CD4-positive, CD25-positive, alpha-beta regulatory T cell (primary cell): ENCODE measurements at regions not wholly inside any gene's neighbourhood (a gene's known extent, or its start where the extent isn't known, plus 50 kb on each side); places are given as distances from the start of the nearest gene placed in this dataset.

ENCODE experiments used
- ATAC-seq, 2 donors: fragments of 150-1000 bp; cut with Tn5 transposase; one replicate each; pipeline ENCODE4 v1.10.0; 2021; ENCODE audit warnings: low read depth in 2 of 2, moderate number of reproducible peaks in 2 of 2, moderate library complexity in 1 of 2
- DNase-seq, 3 donors: peaks; one replicate each; pipeline versions ENCODE4 v3.0.0 to v3.0.0-alpha.2; 2012 to 2022; ENCODE audit warnings: mixed read lengths in 1 of 3
- H3K27ac ChIP-seq: one replicate; pipeline ENCODE4 v1.7.0; 2013; ENCODE audit warnings: mild to moderate bottlenecking, low read length; ENCODE audit not compliant: insufficient read depth, poor library complexity, severe bottlenecking
- H3K27me3 ChIP-seq: one replicate; pipeline ENCODE4 v1.7.0; 2013; ENCODE audit warnings: low read length; ENCODE audit not compliant: control insufficient read depth, insufficient read depth
- H3K36me3 ChIP-seq: one replicate; pipeline ENCODE4 v1.7.0; 2013; ENCODE audit warnings: mild to moderate bottlenecking, low read length, moderate library complexity; ENCODE audit not compliant: control insufficient read depth, insufficient read depth
- H3K4me1 ChIP-seq: 2 replicates; pipeline ENCODE4 v1.7.0; 2013; ENCODE audit warnings: mild to moderate bottlenecking, low read length; ENCODE audit not compliant: insufficient read depth, control insufficient read depth, poor library complexity, severe bottlenecking
- H3K4me3 ChIP-seq: one replicate; pipeline ENCODE4 v1.7.0; 2013; ENCODE audit warnings: low read depth, mild to moderate bottlenecking, low read length, moderate library complexity
- H3K9me3 ChIP-seq, 2 experiments: 1 replicate in 1 of 2; 2 replicates in 1 of 2; pipeline ENCODE4 v1.7.0; 2013; ENCODE audit warnings: low read length in 2 of 2, mild to moderate bottlenecking in 1 of 2, moderate library complexity in 1 of 2; ENCODE audit not compliant: control insufficient read depth in 2 of 2
- H3K27ac Mint-ChIP-seq, 3 donors: one replicate each; pipeline ENCODE4 v1.8.0; 2020 to 2022; ENCODE audit warnings: mild to moderate bottlenecking in 3 of 3, mixed read lengths in 3 of 3, moderate library complexity in 2 of 3
- H3K27me3 Mint-ChIP-seq: one replicate; pipeline ENCODE4 v1.8.0; 2022; ENCODE audit warnings: mild to moderate bottlenecking, mixed read lengths
- H3K36me3 Mint-ChIP-seq: one replicate; pipeline ENCODE4 v1.8.0; 2020; ENCODE audit warnings: mixed read lengths
- H3K4me1 Mint-ChIP-seq, 4 donors: one replicate each; pipeline ENCODE4 v1.8.0; 2020 to 2022; ENCODE audit warnings: mixed read lengths in 4 of 4, mild to moderate bottlenecking in 1 of 4
- H3K4me3 Mint-ChIP-seq, 4 donors: one replicate each; pipeline ENCODE4 v1.8.0; 2020 to 2022; ENCODE audit warnings: mild to moderate bottlenecking in 4 of 4, mixed read lengths in 4 of 4, moderate library complexity in 3 of 4
- H3K9me3 Mint-ChIP-seq, 7 donors: one replicate each; pipeline ENCODE4 v1.8.0; 2020 to 2022; ENCODE audit warnings: mixed read lengths in 7 of 7, mild to moderate bottlenecking in 3 of 7, moderate library complexity in 2 of 7

DNA sequence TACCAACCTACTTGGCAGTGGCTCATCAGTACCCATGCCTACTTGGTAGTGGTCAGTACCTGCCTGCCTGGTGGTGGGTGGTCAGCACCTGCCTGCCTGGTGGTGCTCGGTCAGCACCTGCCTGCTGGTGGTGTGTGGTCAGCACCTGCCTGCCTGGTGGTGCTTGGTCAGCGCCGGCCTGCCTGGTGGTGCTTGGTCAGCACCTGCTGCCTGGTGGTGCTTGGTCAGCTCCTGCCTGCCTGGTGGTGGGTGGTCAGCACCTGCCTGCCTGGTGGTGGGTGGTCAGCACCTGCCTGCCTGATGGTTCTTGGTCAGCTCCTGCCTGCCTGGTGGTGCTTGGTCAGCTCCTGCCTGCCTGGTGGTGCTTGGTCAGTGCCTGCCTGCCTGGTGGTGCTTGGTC is 329.6 kb downstream of the RRAGC start:
- Histone ChIP-seq H3K4me3 (no peak overlapping the region), H3K27ac (no peak overlapping the region), H3K36me3 (no peaks in the 10 kb centered on the region), H3K9me3 (no peaks in the 10 kb centered on the region), H3K4me1 (peaks cover 6% of the 10 kb centered on the region), H3K27me3 (no peaks in the 10 kb centered on the region)
- DNase-seq (no peak), ATAC-seq (no peak)
- peaks cover 0 to 4% (median 0%) of the 10 kb centered on the region in 7 donors for H3K9me3 Mint-ChIP-seq
- no peak overlapping the region for H3K27ac Mint-ChIP-seq
- peaks cover 14% of the 10 kb centered on the region for H3K27me3 Mint-ChIP-seq
- H3K4me3 Mint-ChIP-seq = no peak overlapping the region
- H3K4me1 Mint-ChIP-seq = peaks cover 7 to 12% (median 10%) of the 10 kb centered on the region in 4 donors
- no peaks in the 10 kb centered on the region for H3K36me3 Mint-ChIP-seq

GRCh38 chr1:38529391-38529790 is 330.2 kb downstream of the RRAGC start:
- Histone ChIP-seq H3K36me3 (no peaks in the 10 kb centered on the region), H3K27me3 (no peaks in the 10 kb centered on the region), H3K4me1 (peaks cover 6% of the 10 kb centered on the region), H3K27ac (no peak overlapping the region), H3K4me3 (no peak overlapping the region), H3K9me3 (no peaks in the 10 kb centered on the region)
- peaks cover 7 to 12% (median 10%) of the 10 kb centered on the region in 4 donors for H3K4me1 Mint-ChIP-seq
- ATAC-seq = no peak
- H3K27ac Mint-ChIP-seq = no peak overlapping the region
- no peaks in the 10 kb centered on the region for H3K36me3 Mint-ChIP-seq
- peaks cover 0 to 4% (median 0%) of the 10 kb centered on the region in 7 donors for H3K9me3 Mint-ChIP-seq
- no peak overlapping the region for H3K4me3 Mint-ChIP-seq
- H3K27me3 Mint-ChIP-seq = peaks cover 14% of the 10 kb centered on the region
- no peak for DNase-seq

- H3K9me3 ChIP-seq = no peaks in the 10 kb centered on the region
- peaks cover 0 to 4% (median 0%) of the 10 kb centered on the region in 7 donors for H3K9me3 Mint-ChIP-seq
- no peaks in the 10 kb centered on the region for H3K27me3 ChIP-seq
- peaks cover 14% of the 10 kb centered on the region for H3K27me3 Mint-ChIP-seq
- H3K36me3 Mint-ChIP-seq = no peaks in the 10 kb centered on the region
- no peaks in the 10 kb centered on the region for H3K36me3 ChIP-seq
- H3K4me3 Mint-ChIP-seq = no peak overlapping the region
- H3K4me3 ChIP-seq = no peak overlapping the region
- H3K4me1 Mint-ChIP-seq = peaks cover 7 to 12% (median 9%) of the 10 kb centered on the region in 4 donors
- ATAC-seq (no peak), DNase-seq (no peak)
- H3K27ac Mint-ChIP-seq = peak overlapping the region in 1 of 3 donors; percentile 33
- H3K27ac ChIP-seq = no peak overlapping the region
- H3K4me1 ChIP-seq = peaks cover 6% of the 10 kb centered on the region
Measured at GRCh38 chr1:38528623-38529022, 330.9 kb downstream of the RRAGC start.

GRCh38 chr1:38527373-38527966 is 332.1 kb downstream of the RRAGC start:
- Mint-ChIP-seq H3K4me1 (peaks cover 7 to 12% (median 9%) of the 10 kb centered on the region in 4 donors), H3K9me3 (peaks cover 0 to 4% (median 0%) of the 10 kb centered on the region in 7 donors), H3K36me3 (no peaks in the 10 kb centered on the region), H3K4me3 (peak overlapping the region in 3 of 4 donors; percentile 16 to 81 (median 70)), H3K27ac (peak overlapping the region in 2 of 3 donors; percentile 37 to 63), H3K27me3 (peaks cover 18% of the 10 kb centered on the region)
- Histone ChIP-seq H3K27ac (no peak overlapping the region), H3K9me3 (no peaks in the 10 kb centered on the region), H3K36me3 (no peaks in the 10 kb centered on the region), H3K4me3 (peak overlapping the region; percentile 72), H3K27me3 (no peaks in the 10 kb centered on the region), H3K4me1 (peaks cover 6% of the 10 kb centered on the region)
- DNase-seq = peak; percentile 6 to 73 (median 28)
- peak; percentile 45 to 50 for ATAC-seq

DNA sequence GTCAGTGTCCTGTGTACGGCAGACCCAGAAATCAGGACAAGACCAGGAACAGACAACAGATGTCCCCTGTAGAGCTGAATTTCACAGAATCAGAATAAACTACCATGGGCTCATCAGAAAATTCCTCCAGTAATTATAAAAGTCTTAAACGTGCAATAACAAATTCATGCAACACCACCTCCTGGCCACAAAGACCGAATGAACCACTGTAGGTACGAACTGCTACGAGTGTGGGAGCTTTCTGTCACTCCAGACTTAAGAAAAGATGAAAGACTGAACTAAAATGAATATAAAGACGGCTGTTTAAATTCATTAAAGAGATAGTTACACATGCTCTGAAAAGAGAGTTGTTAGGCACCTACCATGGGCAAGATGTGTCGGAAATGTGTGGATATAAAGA is 333.5 kb downstream of the RRAGC start:
- H3K4me3 ChIP-seq = no peak overlapping the region
- no peaks in the 10 kb centered on the region for H3K27me3 ChIP-seq
- Mint-ChIP-seq H3K27me3 (peaks cover 18% of the 10 kb centered on the region), H3K36me3 (no peaks in the 10 kb centered on the region), H3K4me3 (no peak overlapping the region), H3K27ac (no peak overlapping the region), H3K4me1 (peaks cover 7 to 12% (median 9%) of the 10 kb centered on the region in 4 donors), H3K9me3 (peaks cover 0 to 4% (median 0%) of the 10 kb centered on the region in 7 donors)
- H3K36me3 ChIP-seq = no peaks in the 10 kb centered on the region
- no peaks in the 10 kb centered on the region for H3K9me3 ChIP-seq
- DNase-seq (no peak), ATAC-seq (no peak)
- no peak overlapping the region for H3K27ac ChIP-seq
- peaks cover 6% of the 10 kb centered on the region for H3K4me1 ChIP-seq

- no peak overlapping the region for H3K4me3 Mint-ChIP-seq
- no peak overlapping the region for H3K4me3 ChIP-seq
- H3K27ac Mint-ChIP-seq = no peak overlapping the region
- no peaks in the 10 kb centered on the region for H3K9me3 ChIP-seq
- peaks cover 6% of the 10 kb centered on the region for H3K4me1 ChIP-seq
- no peaks in the 10 kb centered on the region for H3K36me3 Mint-ChIP-seq
- H3K9me3 Mint-ChIP-seq = peaks cover 0 to 4% (median 0%) of the 10 kb centered on the region in 7 donors
- no peak for ATAC-seq
- peaks cover 7 to 12% (median 9%) of the 10 kb centered on the region in 4 donors for H3K4me1 Mint-ChIP-seq
- H3K27me3 ChIP-seq = no peaks in the 10 kb centered on the region
- DNase-seq = no peak
- no peaks in the 10 kb centered on the region for H3K36me3 ChIP-seq
- H3K27me3 Mint-ChIP-seq = peaks cover 14% of the 10 kb centered on the region
- no peak overlapping the region for H3K27ac ChIP-seq
Measured at GRCh38 chr1:38525343-38526043, 334.1 kb downstream of the RRAGC start.

- ATAC-seq = no peak
- Mint-ChIP-seq H3K27me3 (peaks cover 18% of the 10 kb centered on the region), H3K4me3 (no peak overlapping the region), H3K36me3 (no peaks in the 10 kb centered on the region), H3K9me3 (peaks cover 0 to 4% (median 0%) of the 10 kb centered on the region in 7 donors), H3K27ac (no peak overlapping the region), H3K4me1 (peaks cover 7 to 12% (median 9%) of the 10 kb centered on the region in 4 donors)
- H3K36me3 ChIP-seq = no peaks in the 10 kb centered on the region
- H3K27ac ChIP-seq = no peak overlapping the region
- peaks cover 6% of the 10 kb centered on the region for H3K4me1 ChIP-seq
- no peak overlapping the region for H3K4me3 ChIP-seq
- no peaks in the 10 kb centered on the region for H3K9me3 ChIP-seq
- no peaks in the 10 kb centered on the region for H3K27me3 ChIP-seq
- no peak for DNase-seq
Measured at GRCh38 chr1:38524025-38524641, 335.4 kb downstream of the RRAGC start.
